A549 (cell line): ENCODE measurements at regions not wholly inside any gene's neighbourhood (a gene's known extent, or its start where the extent isn't known, plus 50 kb on each side); places are given as distances from the start of the nearest gene placed in this dataset.

Experiments
- ATAC-seq, 2 experiments: fragments of 200-7000 bp in 1 of 2; fragments of >200 bp in 1 of 2; cut with Nextera tagmentation in 1 of 2; cut with Tn5 transposase in 1 of 2; 3 replicates each; pipeline versions ENCODE4 v1.8.0 to v1.9.1; 2018 to 2020; ENCODE audit warnings: mild to moderate bottlenecking in 1 of 2, moderate library complexity in 1 of 2
- CTCF ChIA-PET: fragments of 300-600 bp; sonication (Branson Sonifier 250); formaldehyde crosslinking; extraction: SDS; loops from one replicate; lab custom pipeline; 2021; ENCODE audit warnings: antibody characterized with exemption, inconsistent platforms; lab: Yijun Ruan, JAX
- POLR2A ChIA-PET: fragments of 350-600 bp; formaldehyde crosslinking; extraction: SDS; loops from one replicate; lab custom pipeline; 2021; ENCODE audit warnings: antibody characterized with exemption, inconsistent platforms; lab: Yijun Ruan, JAX
- DNase-seq, 2 experiments: peaks; one replicate each; pipeline versions ENCODE4 v3.0.0 to v3.0.0-alpha.2; 2011 to 2016; ENCODE audit warnings: low read depth in 1 of 2, low spot score in 1 of 2
- FAIRE-seq: peaks from 2 replicates; lab custom pipeline; 2011; peaks lifted over from hg19 to GRCh38; lab: Jason Lieb, UNC
- H3K27ac ChIP-seq, 2 experiments: fragments of >200 bp; sonication (Bioruptor Twin); formaldehyde crosslinking; 3 replicates each; pipeline ENCODE4 v1.5.1; 2016 to 2017
- H3K4me1 ChIP-seq: fragments of >200 bp; sonication (Bioruptor Twin); formaldehyde crosslinking; 3 replicates; pipeline ENCODE4 v1.6.1; 2016
- H3K4me2 ChIP-seq: fragments of >200 bp; sonication (Bioruptor Twin); formaldehyde crosslinking; 3 replicates; pipeline ENCODE4 v1.6.1; 2016
- H3K4me3 ChIP-seq: fragments of >200 bp; sonication (Bioruptor Twin); formaldehyde crosslinking; 3 replicates; pipeline ENCODE4 v1.5.1; 2016
- H3K9me3 ChIP-seq: fragments of >200 bp; sonication (Bioruptor Twin); formaldehyde crosslinking; 3 replicates; pipeline ENCODE4 v1.6.1; 2016
- BHLHE40 ChIP-seq: IDR thresholded peaks from 2 replicates; pipeline ENCODE4 v1.6.1; 2012; ENCODE audit warnings: low read depth, low read length, inconsistent platforms
- CHD2 ChIP-seq: fragments of 150-350 bp; IDR thresholded peaks from 2 replicates; pipeline ENCODE4 v1.6.1; 2014; ENCODE audit warnings: low read length; ENCODE audit not compliant: partially characterized antibody
- FOSB ChIP-seq: fragments of 250-450 bp; sonication (Bioruptor Pico); IDR thresholded peaks from 2 replicates; pipeline ENCODE4 v1.5.0; 2020; ENCODE audit warnings: mild to moderate bottlenecking, moderate library complexity
- GATA3 ChIP-seq: IDR thresholded peaks from 2 replicates; pipeline ENCODE4 v1.6.1; 2012; ENCODE audit warnings: borderline replicate concordance
- HDAC2 ChIP-seq: fragments of 200-600 bp; sonication (generic); IDR thresholded peaks from 2 replicates; pipeline ENCODE4 v1.6.1; 2016
- HOXB13 ChIP-seq: fragments of 250-450 bp; sonication (Bioruptor Pico); IDR thresholded peaks from 2 replicates; pipeline ENCODE4 v1.5.0; 2020; ENCODE audit warnings: low read depth, mild to moderate bottlenecking, moderate library complexity
- HOXB5 ChIP-seq: fragments of 250-450 bp; sonication (Bioruptor Pico); IDR thresholded peaks from 2 replicates; pipeline ENCODE4 v1.5.0; 2020; ENCODE audit warnings: mild to moderate bottlenecking, moderate library complexity
- JUNB ChIP-seq: fragments of >200 bp; sonication (Bioruptor Twin); formaldehyde crosslinking; IDR thresholded peaks from 2 replicates; pipeline ENCODE4 v1.6.1; 2016
- KDM5A ChIP-seq: fragments of 200-600 bp; sonication (generic); IDR thresholded peaks from 2 replicates; pipeline ENCODE4 v1.6.1; 2016; ENCODE audit warnings: antibody characterized with exemption, mild to moderate bottlenecking
- NFE2L2 ChIP-seq: fragments of 150-350 bp; conservative IDR thresholded peaks from 2 replicates; pipeline ENCODE4 v1.6.1; 2014; ENCODE audit warnings: low read length
- POLR2A ChIP-seq: IDR thresholded peaks from 2 replicates; pipeline ENCODE4 v1.6.1; 2012; ENCODE audit warnings: mild to moderate bottlenecking, low read length
- RAD21 ChIP-seq, 2 experiments: fragments of >200 bp in 1 of 2; sonication (Bioruptor Twin) in 1 of 2; formaldehyde crosslinking in 1 of 2; IDR thresholded peaks in 1 of 2; conservative IDR thresholded peaks in 1 of 2; 2 replicates in 1 of 2; 3 replicates in 1 of 2; pipeline ENCODE4 v1.6.1; 2012 to 2018; ENCODE audit warnings: inconsistent platforms in 1 of 2
- RNF2 ChIP-seq: fragments of 200-600 bp; sonication (generic); IDR thresholded peaks from 2 replicates; pipeline ENCODE4 v1.6.1; 2016; ENCODE audit warnings: low read depth, mild to moderate bottlenecking, antibody characterized with exemption, moderate library complexity, borderline replicate concordance
- SREBF2 ChIP-seq: fragments of 450-650 bp; IDR thresholded peaks from 2 replicates; pipeline ENCODE4 v1.6.1; 2014; ENCODE audit warnings: mild to moderate bottlenecking, moderate library complexity
- ZC3H11A ChIP-seq: fragments of 450-650 bp; IDR thresholded peaks from 2 replicates; pipeline ENCODE4 v1.6.1; 2014; ENCODE audit warnings: antibody characterized with exemption, mild to moderate bottlenecking
- WGBS: methylation state at CpG from one replicate; pipeline ENCODE4 v1.1.6; 2017; ENCODE audit errors: missing lambda C conversion rate; 5-methylcytosine and 5-hydroxymethylcytosine counted together
- TF ChIP-seq, protein P1 (sequence below): fragments of 250-450 bp; sonication (Bioruptor Pico); IDR thresholded peaks from 2 replicates; pipeline ENCODE4 v1.5.0; 2020; ENCODE audit warnings: low read depth, mild to moderate bottlenecking, moderate library complexity
- TF ChIP-seq, protein P2 (sequence below): fragments of >200 bp; sonication (Bioruptor Twin); formaldehyde crosslinking; IDR thresholded peaks from 3 replicates; pipeline ENCODE4 v1.6.1; 2016
- TF ChIP-seq, protein P3 (sequence below): IDR thresholded peaks from 2 replicates; pipeline ENCODE4 v1.6.1; 2012
- TF ChIP-seq, protein P4 (sequence below): fragments of >200 bp; sonication (Bioruptor Twin); formaldehyde crosslinking; IDR thresholded peaks from 3 replicates; pipeline ENCODE4 v1.5.1; 2016
- TF ChIP-seq, protein P5 (sequence below): fragments of 200-600 bp; sonication (generic); IDR thresholded peaks from 2 replicates; pipeline ENCODE4 v1.6.1; 2016; ENCODE audit warnings: antibody characterized with exemption, mild to moderate bottlenecking, moderate library complexity

DNA sequence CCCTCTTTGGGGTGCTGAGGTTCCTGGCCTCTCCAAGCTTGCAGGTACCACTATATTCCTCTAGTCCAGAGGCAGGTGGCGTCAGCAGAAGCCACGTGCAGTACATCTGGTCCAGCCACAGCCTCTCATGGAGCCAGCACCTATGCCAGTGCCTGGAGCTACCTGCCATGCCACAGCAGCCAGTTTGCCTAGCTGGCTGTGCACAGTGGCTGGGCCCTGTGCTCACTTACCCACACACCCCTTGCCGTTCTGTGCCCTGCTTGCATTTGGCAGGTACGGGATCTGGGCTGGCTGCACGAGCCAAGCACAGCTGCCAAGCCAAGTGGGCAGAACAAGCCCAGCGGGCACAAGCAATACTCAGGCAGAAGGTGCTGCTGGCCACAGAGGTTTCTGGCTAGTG lies 601.1 kb downstream of the EPHA5 start:
- TF ChIP-seq JUNB, result no peak
- TF ChIP-seq, protein P1, sequence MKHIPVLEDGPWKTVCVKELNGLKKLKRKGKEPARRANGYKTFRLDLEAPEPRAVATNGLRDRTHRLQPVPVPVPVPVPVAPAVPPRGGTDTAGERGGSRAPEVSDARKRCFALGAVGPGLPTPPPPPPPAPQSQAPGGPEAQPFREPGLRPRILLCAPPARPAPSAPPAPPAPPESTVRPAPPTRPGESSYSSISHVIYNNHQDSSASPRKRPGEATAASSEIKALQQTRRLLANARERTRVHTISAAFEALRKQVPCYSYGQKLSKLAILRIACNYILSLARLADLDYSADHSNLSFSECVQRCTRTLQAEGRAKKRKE (CRISPR knock-in tag), result no peak
- TF ChIP-seq HDAC2, result no peak
- no peak for TF ChIP-seq POLR2A
- TF ChIP-seq RNF2, result no peak
- no peak for TF ChIP-seq FOSB
- no peak for TF ChIP-seq ZC3H11A
- TF ChIP-seq, protein P2, sequence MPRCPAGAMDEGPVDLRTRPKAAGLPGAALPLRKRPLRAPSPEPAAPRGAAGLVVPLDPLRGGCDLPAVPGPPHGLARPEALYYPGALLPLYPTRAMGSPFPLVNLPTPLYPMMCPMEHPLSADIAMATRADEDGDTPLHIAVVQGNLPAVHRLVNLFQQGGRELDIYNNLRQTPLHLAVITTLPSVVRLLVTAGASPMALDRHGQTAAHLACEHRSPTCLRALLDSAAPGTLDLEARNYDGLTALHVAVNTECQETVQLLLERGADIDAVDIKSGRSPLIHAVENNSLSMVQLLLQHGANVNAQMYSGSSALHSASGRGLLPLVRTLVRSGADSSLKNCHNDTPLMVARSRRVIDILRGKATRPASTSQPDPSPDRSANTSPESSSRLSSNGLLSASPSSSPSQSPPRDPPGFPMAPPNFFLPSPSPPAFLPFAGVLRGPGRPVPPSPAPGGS, result no peak
- TF ChIP-seq, protein P3, sequence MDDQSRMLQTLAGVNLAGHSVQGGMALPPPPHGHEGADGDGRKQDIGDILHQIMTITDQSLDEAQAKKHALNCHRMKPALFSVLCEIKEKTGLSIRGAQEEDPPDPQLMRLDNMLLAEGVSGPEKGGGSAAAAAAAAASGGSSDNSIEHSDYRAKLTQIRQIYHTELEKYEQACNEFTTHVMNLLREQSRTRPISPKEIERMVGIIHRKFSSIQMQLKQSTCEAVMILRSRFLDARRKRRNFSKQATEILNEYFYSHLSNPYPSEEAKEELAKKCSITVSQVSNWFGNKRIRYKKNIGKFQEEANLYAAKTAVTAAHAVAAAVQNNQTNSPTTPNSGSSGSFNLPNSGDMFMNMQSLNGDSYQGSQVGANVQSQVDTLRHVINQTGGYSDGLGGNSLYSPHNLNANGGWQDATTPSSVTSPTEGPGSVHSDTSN, result no peak
- no peak for TF ChIP-seq GATA3
- TF ChIP-seq KDM5A, result no peak
- TF ChIP-seq HOXB5, result no peak
- TF ChIP-seq, protein P4, sequence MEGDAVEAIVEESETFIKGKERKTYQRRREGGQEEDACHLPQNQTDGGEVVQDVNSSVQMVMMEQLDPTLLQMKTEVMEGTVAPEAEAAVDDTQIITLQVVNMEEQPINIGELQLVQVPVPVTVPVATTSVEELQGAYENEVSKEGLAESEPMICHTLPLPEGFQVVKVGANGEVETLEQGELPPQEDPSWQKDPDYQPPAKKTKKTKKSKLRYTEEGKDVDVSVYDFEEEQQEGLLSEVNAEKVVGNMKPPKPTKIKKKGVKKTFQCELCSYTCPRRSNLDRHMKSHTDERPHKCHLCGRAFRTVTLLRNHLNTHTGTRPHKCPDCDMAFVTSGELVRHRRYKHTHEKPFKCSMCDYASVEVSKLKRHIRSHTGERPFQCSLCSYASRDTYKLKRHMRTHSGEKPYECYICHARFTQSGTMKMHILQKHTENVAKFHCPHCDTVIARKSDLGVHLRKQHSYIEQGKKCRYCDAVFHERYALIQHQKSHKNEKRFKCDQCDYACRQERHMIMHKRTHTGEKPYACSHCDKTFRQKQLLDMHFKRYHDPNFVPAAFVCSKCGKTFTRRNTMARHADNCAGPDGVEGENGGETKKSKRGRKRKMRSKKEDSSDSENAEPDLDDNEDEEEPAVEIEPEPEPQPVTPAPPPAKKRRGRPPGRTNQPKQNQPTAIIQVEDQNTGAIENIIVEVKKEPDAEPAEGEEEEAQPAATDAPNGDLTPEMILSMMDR, result no peak
- TF ChIP-seq RAD21 (conservative IDR thresholded peaks at IDR 0.05 in 1 of 2, IDR thresholded peaks at IDR 0.05 in 1 of 2), result no peak
- TF ChIP-seq NFE2L2, result no peak
- ChIA-PET CTCF (no interaction called here), POLR2A (no interaction called here)
- no peak for DNase-seq
- H3K4me1 ChIP-seq, result no peaks in the 10 kb centered on the region
- no peak for ATAC-seq
- H3K4me3 ChIP-seq, result no peak overlapping the region
- no peak overlapping the region for H3K27ac ChIP-seq
- no CpG with 5 or more reads among the region's 6 CpGs for WGBS
- no peak for FAIRE-seq
- H3K9me3 ChIP-seq, result no peaks in the 10 kb centered on the region
- no peak overlapping the region for H3K4me2 ChIP-seq

DNA sequence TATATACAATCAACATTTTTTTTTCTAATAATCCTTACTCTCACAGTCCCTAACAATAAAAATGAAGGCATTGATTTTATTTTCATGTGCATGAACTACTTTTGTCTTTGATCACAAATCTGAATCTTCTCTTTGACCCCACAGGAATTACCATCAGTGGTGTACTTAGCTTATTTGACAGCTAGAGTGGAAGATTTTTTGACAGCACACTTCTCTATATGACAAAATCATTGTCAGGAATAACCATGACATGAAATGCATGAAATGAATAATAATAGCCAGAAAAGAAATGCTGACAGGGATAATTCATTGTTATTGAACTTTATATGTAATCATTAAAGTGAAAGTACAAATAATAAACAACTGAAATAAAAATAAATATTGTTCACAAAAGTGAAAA lies 604.2 kb downstream of the EPHA5 start:
- H3K4me1 ChIP-seq, result no peaks in the 10 kb centered on the region
- FAIRE-seq, result no peak
- no peak overlapping the region for H3K27ac ChIP-seq
- no peak for ATAC-seq
- ChIA-PET CTCF (no interaction called here), POLR2A (no interaction called here)
- no peak for TF ChIP-seq CHD2
- TF ChIP-seq, protein P5, sequence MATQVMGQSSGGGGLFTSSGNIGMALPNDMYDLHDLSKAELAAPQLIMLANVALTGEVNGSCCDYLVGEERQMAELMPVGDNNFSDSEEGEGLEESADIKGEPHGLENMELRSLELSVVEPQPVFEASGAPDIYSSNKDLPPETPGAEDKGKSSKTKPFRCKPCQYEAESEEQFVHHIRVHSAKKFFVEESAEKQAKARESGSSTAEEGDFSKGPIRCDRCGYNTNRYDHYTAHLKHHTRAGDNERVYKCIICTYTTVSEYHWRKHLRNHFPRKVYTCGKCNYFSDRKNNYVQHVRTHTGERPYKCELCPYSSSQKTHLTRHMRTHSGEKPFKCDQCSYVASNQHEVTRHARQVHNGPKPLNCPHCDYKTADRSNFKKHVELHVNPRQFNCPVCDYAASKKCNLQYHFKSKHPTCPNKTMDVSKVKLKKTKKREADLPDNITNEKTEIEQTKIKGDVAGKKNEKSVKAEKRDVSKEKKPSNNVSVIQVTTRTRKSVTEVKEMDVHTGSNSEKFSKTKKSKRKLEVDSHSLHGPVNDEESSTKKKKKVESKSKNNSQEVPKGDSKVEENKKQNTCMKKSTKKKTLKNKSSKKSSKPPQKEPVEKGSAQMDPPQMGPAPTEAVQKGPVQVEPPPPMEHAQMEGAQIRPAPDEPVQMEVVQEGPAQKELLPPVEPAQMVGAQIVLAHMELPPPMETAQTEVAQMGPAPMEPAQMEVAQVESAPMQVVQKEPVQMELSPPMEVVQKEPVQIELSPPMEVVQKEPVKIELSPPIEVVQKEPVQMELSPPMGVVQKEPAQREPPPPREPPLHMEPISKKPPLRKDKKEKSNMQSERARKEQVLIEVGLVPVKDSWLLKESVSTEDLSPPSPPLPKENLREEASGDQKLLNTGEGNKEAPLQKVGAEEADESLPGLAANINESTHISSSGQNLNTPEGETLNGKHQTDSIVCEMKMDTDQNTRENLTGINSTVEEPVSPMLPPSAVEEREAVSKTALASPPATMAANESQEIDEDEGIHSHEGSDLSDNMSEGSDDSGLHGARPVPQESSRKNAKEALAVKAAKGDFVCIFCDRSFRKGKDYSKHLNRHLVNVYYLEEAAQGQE, result no peak
- no peak for TF ChIP-seq NFE2L2
- TF ChIP-seq BHLHE40, result no peak
- no peak for TF ChIP-seq HOXB13 (CRISPR knock-in tag)
- TF ChIP-seq SREBF2, result no peak
- no peak overlapping the region for H3K4me3 ChIP-seq
- no peaks in the 10 kb centered on the region for H3K9me3 ChIP-seq
- H3K4me2 ChIP-seq, result no peak overlapping the region
- DNase-seq, result no peak
